ENCODE measurements at regions not wholly inside any gene's neighbourhood (a gene's known extent, or its start where the extent isn't known, plus 50 kb on each side); places are given as distances from the start of the nearest gene placed in this dataset.

- no peak overlapping the region for H3K27ac ChIP-seq
- TF ChIP-seq ZFX (IDR thresholded peaks at IDR 0.05) (no peak), CTCF (conservative IDR thresholded peaks at IDR 0.05) (no peak)
Measured at GRCh38 chr21:28738882-28739281, 253.8 kb downstream of the LTN1 start.

GRCh38 chr21:28738420-28738704, 254.3 kb downstream of the LTN1 start:
- no peak for TF ChIP-seq ZFX (IDR thresholded peaks at IDR 0.05)
- no peak for TF ChIP-seq CTCF (conservative IDR thresholded peaks at IDR 0.05)
- peak overlapping the region; percentile 32 for H3K27ac ChIP-seq

GRCh38 chr21:28737674-28738419, 254.8 kb downstream of the LTN1 start:
- TF ChIP-seq ZFX (IDR thresholded peaks at IDR 0.05) (no peak), CTCF (conservative IDR thresholded peaks at IDR 0.05) (no peak)
- H3K27ac ChIP-seq: peak overlapping the region; percentile 32

GRCh38 chr21:28734522-28735175, 258.0 kb downstream of the LTN1 start:
- TF ChIP-seq CTCF (conservative IDR thresholded peaks at IDR 0.05) (no peak), ZFX (IDR thresholded peaks at IDR 0.05) (no peak)
- H3K27ac ChIP-seq: no peak overlapping the region

GRCh38 chr21:28731700-28732321, 260.9 kb downstream of the LTN1 start:
- H3K27ac ChIP-seq: no peak overlapping the region
- TF ChIP-seq CTCF (conservative IDR thresholded peaks at IDR 0.05) (no peak), ZFX (IDR thresholded peaks at IDR 0.05) (no peak)

GRCh38 chr21:28729887-28730286, 262.8 kb downstream of the LTN1 start:
- no peak for TF ChIP-seq ZFX (IDR thresholded peaks at IDR 0.05)
- TF ChIP-seq CTCF (conservative IDR thresholded peaks at IDR 0.05): no peak
- no peak overlapping the region for H3K27ac ChIP-seq

- TF ChIP-seq ZFX (IDR thresholded peaks at IDR 0.05): no peak
- no peak overlapping the region for H3K27ac ChIP-seq
Measured at GRCh38 chr21:28727809-28728208, 264.9 kb downstream of the LTN1 start.
